Endothelial cell of umbilical vein (primary cell): ENCODE measurements at regions not wholly inside any gene's neighbourhood (a gene's known extent, or its start where the extent isn't known, plus 50 kb on each side); places are given as distances from the start of the nearest gene placed in this dataset.

Experiments used
- BruUV-seq: library from RNA; stranded (reverse); fragments of 400-500 nt; replicated peaks from 2 replicates; lab custom pipeline; 2021; lab: Mats Ljungman, UMichigan
- CTCF ChIA-PET: fragments of 300-600, 350-600 bp; sonication (Branson Sonifier 250); formaldehyde crosslinking; loops from one replicate; lab custom pipeline; 2021; ENCODE audit warnings: antibody characterized with exemption, inconsistent platforms; lab: Charles Lee
- POLR2A ChIA-PET: fragments of 300-600, 350-600 bp; sonication (Branson Sonifier 250); formaldehyde crosslinking; loops from one replicate; lab custom pipeline; 2021; ENCODE audit warnings: antibody characterized with exemption, inconsistent platforms; lab: Charles Lee
- DNase-seq: peaks from one replicate; pipeline ENCODE4 v3.0.0-alpha.2; 2011; ENCODE audit warnings: low read depth, low spot score
- FAIRE-seq: peaks from 2 replicates; lab custom pipeline; 2011; peaks lifted over from hg19 to GRCh38; lab: Jason Lieb, UNC
- H2AFZ ChIP-seq: 2 replicates; pipeline ENCODE4 v1.6.0; 2012; ENCODE audit warnings: low read depth, low read length, control low read depth, inconsistent platforms
- H3K27ac ChIP-seq: 2 replicates; pipeline ENCODE4 v1.5.1; 2011; ENCODE audit warnings: low read depth, mild to moderate bottlenecking, control low read depth, low read length, moderate library complexity; ENCODE audit not compliant: insufficient read depth
- H3K27me3 ChIP-seq, 2 experiments: 2 replicates each; pipeline versions ENCODE4 v1.6.0 to v1.6.1; 2011; ENCODE audit warnings: low read length in 2 of 2, mixed read lengths in 1 of 2; ENCODE audit not compliant: control insufficient read depth in 2 of 2, insufficient read depth in 2 of 2
- H3K36me3 ChIP-seq, 2 experiments: 2 replicates in 1 of 2; 3 replicates in 1 of 2; pipeline ENCODE4 v1.5.1; 2011; ENCODE audit warnings: low read length in 2 of 2, mild to moderate bottlenecking in 1 of 2, moderate library complexity in 1 of 2; ENCODE audit not compliant: control insufficient read depth in 2 of 2, insufficient read depth in 2 of 2; ENCODE audit errors: extremely low read depth in 1 of 2
- H3K4me1 ChIP-seq: 3 replicates; pipeline ENCODE4 v1.5.1; 2011; ENCODE audit warnings: mild to moderate bottlenecking, low read length; ENCODE audit not compliant: control insufficient read depth, insufficient read depth; ENCODE audit errors: extremely low read depth
- H3K4me2 ChIP-seq: 2 replicates; pipeline ENCODE4 v1.6.1; 2011; ENCODE audit warnings: low read length, control low read depth, mixed read lengths; ENCODE audit not compliant: insufficient read depth
- H3K4me3 ChIP-seq, 3 experiments: fragments of 200-600 bp in 1 of 3; sonication (generic), shearing (Covaris generic) in 1 of 3; replicated peaks in 1 of 3; 2 replicates each; pipeline ENCODE4 v1.5.1; 2011 to 2016; ENCODE audit warnings: control low read depth in 3 of 3, low read length in 3 of 3, mild to moderate bottlenecking in 2 of 3, inconsistent platforms in 1 of 3, low read depth in 1 of 3, moderate library complexity in 1 of 3; ENCODE audit not compliant: insufficient read depth in 1 of 3
- H3K79me2 ChIP-seq: 2 replicates; pipeline ENCODE4 v1.6.0; 2012; ENCODE audit warnings: low read length, inconsistent platforms; ENCODE audit not compliant: control insufficient read depth, insufficient read depth
- H3K9ac ChIP-seq: replicated peaks from 2 replicates; pipeline ENCODE3; 2011; ENCODE audit warnings: low read length, control low read depth; ENCODE audit not compliant: insufficient read depth; ENCODE audit errors: extremely low read depth
- H3K9me1 ChIP-seq: replicated peaks from 3 replicates; pipeline ENCODE4 v1.6.0; 2011; ENCODE audit warnings: mild to moderate bottlenecking, low read length; ENCODE audit not compliant: control insufficient read depth, insufficient read depth; ENCODE audit errors: extremely low read depth
- H3K9me3 ChIP-seq: replicated peaks from 2 replicates; pipeline ENCODE4 v1.5.1; 2012; ENCODE audit warnings: low read length, inconsistent platforms; ENCODE audit not compliant: control insufficient read depth, insufficient read depth
- H4K20me1 ChIP-seq: replicated peaks from 2 replicates; pipeline ENCODE3; 2011; ENCODE audit warnings: mild to moderate bottlenecking, low read length; ENCODE audit not compliant: control insufficient read depth, insufficient read depth; ENCODE audit errors: extremely low read depth
- CTCF ChIP-seq, 2 donors: IDR thresholded peaks; 1 replicate in 1 of 2; 2 replicates in 1 of 2; pipeline ENCODE4 v1.5.1; 2011; ENCODE audit warnings: low read length in 2 of 2, mild to moderate bottlenecking in 2 of 2, moderate library complexity in 2 of 2, control low read depth in 1 of 2, inconsistent platforms in 1 of 2, low read depth in 1 of 2; ENCODE audit not compliant: insufficient read depth in 1 of 2; ENCODE audit errors: extremely low read depth in 1 of 2
- EZH2 ChIP-seq: IDR thresholded peaks from 2 replicates; pipeline ENCODE4 v1.6.1; 2012; ENCODE audit warnings: borderline replicate concordance, low read depth, mild to moderate bottlenecking, moderate library complexity, low read length, inconsistent platforms; ENCODE audit not compliant: severe bottlenecking
- FOS ChIP-seq: IDR thresholded peaks from 2 replicates; pipeline ENCODE4 v1.6.1; 2011; ENCODE audit warnings: mild to moderate bottlenecking, low read length, moderate library complexity, borderline replicate concordance; ENCODE audit not compliant: insufficient read depth
- GATA2 ChIP-seq: IDR thresholded peaks from 2 replicates; pipeline ENCODE4 v1.7.0; 2011; ENCODE audit warnings: low read depth, mild to moderate bottlenecking, moderate library complexity, mixed read lengths, low read length; ENCODE audit not compliant: insufficient read length, insufficient read depth
- JUN ChIP-seq: IDR thresholded peaks from 2 replicates; pipeline ENCODE4 v1.6.1; 2011; ENCODE audit warnings: borderline replicate concordance, low read depth; ENCODE audit not compliant: insufficient read length, insufficient read depth
- MAX ChIP-seq: IDR thresholded peaks from 2 replicates; pipeline ENCODE4 v1.6.1; 2011; ENCODE audit not compliant: insufficient read depth, insufficient read length
- MYC ChIP-seq: IDR thresholded peaks from one replicate; pipeline ENCODE4 v1.6.1; 2011; ENCODE audit warnings: mild to moderate bottlenecking, low read depth, low read length
- POLR2A ChIP-seq: IDR thresholded peaks from 2 replicates; pipeline ENCODE4 v1.6.1; 2012; ENCODE audit warnings: low read depth, mild to moderate bottlenecking, control low read depth, low read length
- POLR2AphosphoS5 ChIP-seq: IDR thresholded peaks from 2 replicates; pipeline ENCODE4 v1.6.1; 2012; ENCODE audit warnings: low read depth, mild to moderate bottlenecking, control low read depth, low read length, moderate library complexity; ENCODE audit not compliant: insufficient read depth
- dilution Hi-C: fragments of 300-500 bp; cut with MboI; formaldehyde crosslinking; loops from one replicate; pipeline ENCODE4 v1.15.0; 2019; ENCODE audit warnings: low sequenced_read_pairs; ENCODE audit not compliant: extremely low pct_ligation_motif_present
- intact Hi-C: fragments of 100-400 bp; cut with micrococcal nuclease; formaldehyde crosslinking; loops from one replicate; pipeline ENCODE4 v1.10.0; 2022

GRCh38 chr5:24351285-24351684, 293.5 kb downstream of the CDH10 start:
- Histone ChIP-seq H3K4me2 (no peak overlapping the region), H3K27me3 (no peaks in the 10 kb centered on the region), H3K79me2 (no peaks in the 10 kb centered on the region), H3K9me3 (no peaks in the 10 kb centered on the region), H3K36me3 (no peaks in the 10 kb centered on the region), H4K20me1 (no peaks in the 10 kb centered on the region), H3K9ac (no peak overlapping the region), H3K9me1 (no peaks in the 10 kb centered on the region), H3K4me3 (no peak overlapping the region), H3K4me1 (no peaks in the 10 kb centered on the region), H2AFZ (no peak overlapping the region), H3K27ac (no peak overlapping the region)
- CTCF ChIA-PET, result no interaction called here
- POLR2A ChIA-PET, result no interaction called here
- intact Hi-C loops (no loop called here), dilution Hi-C loops (no loop called here)
- TF ChIP-seq JUN (no peak), EZH2 (no peak), POLR2A (no peak), MAX (no peak)
- no peak for DNase-seq
- no TSS peak for BruUV-seq
- FAIRE-seq, result no peak

- Histone ChIP-seq H3K4me1 (no peaks in the 10 kb centered on the region), H3K4me3 (no peak overlapping the region), H3K79me2 (no peaks in the 10 kb centered on the region), H2AFZ (no peak overlapping the region), H3K9me3 (no peaks in the 10 kb centered on the region), H3K36me3 (no peaks in the 10 kb centered on the region), H3K27me3 (no peaks in the 10 kb centered on the region), H3K4me2 (no peak overlapping the region), H3K27ac (no peak overlapping the region), H3K9ac (no peak overlapping the region), H3K9me1 (no peaks in the 10 kb centered on the region), H4K20me1 (no peaks in the 10 kb centered on the region)
- intact Hi-C loops (no loop called here), dilution Hi-C loops (no loop called here)
- POLR2A ChIA-PET, result no interaction called here
- no TSS peak for BruUV-seq
- TF ChIP-seq CTCF (IDR thresholded peaks at IDR 0.05; ENCODE audit: extremely low read depth in 1 of 2, insufficient read depth in 1 of 2, low read depth in 1 of 2, low read length in 2 of 2) (no peak), FOS (no peak), JUN (no peak), EZH2 (no peak), GATA2 (no peak), POLR2AphosphoS5 (no peak), MYC (no peak), MAX (no peak), POLR2A (no peak)
- no peak for DNase-seq
- no peak for FAIRE-seq
- CTCF ChIA-PET, result no interaction called here
Observed at GRCh38 chr5:24353016-24353415, 291.8 kb downstream of the CDH10 start.
